ENCODE measurements at regions not wholly inside any gene's neighbourhood (a gene's known extent, or its start where the extent isn't known, plus 50 kb on each side); places are given as distances from the start of the nearest gene placed in this dataset.

DNA sequence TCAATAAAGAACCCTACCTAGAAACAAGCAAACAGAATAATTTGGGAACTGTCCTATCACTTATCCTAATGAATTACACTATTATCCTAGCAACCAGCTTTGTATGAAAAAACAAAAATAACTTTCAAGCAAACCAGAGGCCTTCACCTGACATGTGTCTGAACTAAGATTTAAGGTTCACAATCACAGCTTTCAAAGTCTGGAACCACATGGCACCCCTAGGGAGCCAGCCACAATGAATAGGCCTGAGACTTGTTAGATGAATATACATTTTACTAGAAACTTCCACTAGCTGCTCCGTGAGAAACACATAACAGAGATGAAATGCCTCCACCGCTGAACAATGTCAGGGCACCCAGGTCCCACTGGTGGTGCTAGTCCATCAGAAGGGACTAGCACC is 65.8 kb upstream of the CYP2D6 start:
- intact Hi-C loops (cut with DNase I; ENCODE audit: low total_unique reads), result no loop called here
- Histone ChIP-seq H3K27me3 (no peaks in the 10 kb centered on the region), H3K27ac (no peak overlapping the region), H3K9me3 (no peaks in the 10 kb centered on the region), H3K4me1 (no peaks in the 10 kb centered on the region), H3K4me3 (no peak overlapping the region), H3K36me3 (no peaks in the 10 kb centered on the region)
- TF ChIP-seq CTCF (IDR thresholded peaks at IDR 0.05) (no peak), POLR2A (IDR thresholded peaks at IDR 0.05) (no peak), POLR2AphosphoS5 (IDR thresholded peaks at IDR 0.05) (no peak)
- no peak for DNase-seq (ENCODE audit: low spot score in 2 of 2)

GRCh38 chr22:42194953-42195352 is 64.3 kb upstream of the CYP2D6 start:
- no peak for DNase-seq (ENCODE audit: low spot score in 2 of 2)
- H3K4me1 ChIP-seq, result no peaks in the 10 kb centered on the region

GRCh38 chr22:42194104-42194851 is 63.7 kb upstream of the CYP2D6 start:
- Histone ChIP-seq H3K4me3 (no peak overlapping the region), H3K27ac (peak overlapping the region; percentile 22 to 35), H3K27me3 (no peaks in the 10 kb centered on the region), H3K36me3 (no peaks in the 10 kb centered on the region), H3K4me1 (no peaks in the 10 kb centered on the region), H3K9me3 (no peaks in the 10 kb centered on the region)
- intact Hi-C loops (cut with DNase I; ENCODE audit: low total_unique reads), result no loop called here
- DNase-seq (ENCODE audit: low spot score in 2 of 2), result no peak
- no peak for TF ChIP-seq POLR2AphosphoS5 (IDR thresholded peaks at IDR 0.05)
- TF ChIP-seq POLR2A (IDR thresholded peaks at IDR 0.05), result no peak
- TF ChIP-seq CTCF (IDR thresholded peaks at IDR 0.05), result no peak

More at GRCh38 chr22:42194953-42195352, 64.3 kb upstream of the CYP2D6 start:
- Histone ChIP-seq H3K36me3 (no peaks in the 10 kb centered on the region), H3K4me3 (no peak overlapping the region), H3K9me3 (no peaks in the 10 kb centered on the region), H3K27ac (peak overlapping the region; percentile 22 to 35), H3K27me3 (no peaks in the 10 kb centered on the region)
- intact Hi-C loops (cut with DNase I; ENCODE audit: low total_unique reads), result no loop called here
- TF ChIP-seq POLR2AphosphoS5 (IDR thresholded peaks at IDR 0.05) (no peak), CTCF (IDR thresholded peaks at IDR 0.05) (no peak), POLR2A (IDR thresholded peaks at IDR 0.05) (no peak)

GRCh38 chr22:42192547-42192946 is 61.9 kb upstream of the CYP2D6 start:
- Histone ChIP-seq H3K36me3 (no peaks in the 10 kb centered on the region), H3K27me3 (no peaks in the 10 kb centered on the region), H3K27ac (no peak overlapping the region), H3K4me3 (no peak overlapping the region), H3K4me1 (no peaks in the 10 kb centered on the region), H3K9me3 (no peaks in the 10 kb centered on the region)
- intact Hi-C loops (cut with DNase I; ENCODE audit: low total_unique reads), result no loop called here
- no peak for TF ChIP-seq POLR2A (IDR thresholded peaks at IDR 0.05)
- no peak for TF ChIP-seq CTCF (IDR thresholded peaks at IDR 0.05)
- TF ChIP-seq POLR2AphosphoS5 (IDR thresholded peaks at IDR 0.05), result no peak
- no peak for DNase-seq (ENCODE audit: low spot score in 2 of 2)

- TF ChIP-seq POLR2AphosphoS5 (IDR thresholded peaks at IDR 0.05) (no peak), POLR2A (IDR thresholded peaks at IDR 0.05) (no peak), CTCF (IDR thresholded peaks at IDR 0.05) (no peak)
- no peaks in the 10 kb centered on the region for H3K36me3 ChIP-seq
- H3K27me3 ChIP-seq, result no peaks in the 10 kb centered on the region
- no peak overlapping the region for H3K4me3 ChIP-seq
- H3K4me1 ChIP-seq, result no peaks in the 10 kb centered on the region
- DNase-seq (ENCODE audit: low spot score in 2 of 2), result no peak
- H3K27ac ChIP-seq, result no peak overlapping the region
- intact Hi-C loops (cut with DNase I; ENCODE audit: low total_unique reads), result no loop called here
- no peaks in the 10 kb centered on the region for H3K9me3 ChIP-seq
These were observed 59.7 kb upstream of the CYP2D6 start for GRCh38 chr22:42190274-42190673.

Data from breast epithelium (tissue), 4 donors.